ENCODE measurements at regions not wholly inside any gene's neighbourhood (a gene's known extent, or its start where the extent isn't known, plus 50 kb on each side); places are given as distances from the start of the nearest gene placed in this dataset.

GRCh38 chr9:106528158-106528557 is 334.8 kb upstream of the ZNF462 start:
- intact Hi-C loops (cut with DNase I), result no loop called here
- no peak for DNase-seq (ENCODE audit: low spot score)

DNA sequence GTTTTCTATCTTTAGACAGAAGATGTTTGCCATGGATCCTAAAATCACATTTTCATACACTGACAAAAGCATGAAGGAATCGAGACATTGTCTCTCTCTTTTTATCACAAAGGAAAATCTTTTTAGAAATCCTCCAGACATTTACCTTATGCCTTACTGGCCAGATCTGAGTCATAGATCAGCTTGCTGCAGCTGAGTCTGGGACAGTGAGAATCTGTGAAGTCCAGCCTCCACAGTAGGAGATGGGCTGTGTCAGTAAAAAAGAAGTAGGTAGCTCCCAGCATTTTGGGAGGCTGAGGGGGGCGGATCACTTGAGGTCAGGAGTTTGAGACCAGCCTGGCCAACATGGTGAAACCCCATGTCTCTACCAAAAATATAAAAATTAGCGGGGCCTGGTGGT is 333.4 kb upstream of the ZNF462 start:
- intact Hi-C loops (cut with DNase I), result no loop called here
- DNase-seq (ENCODE audit: low spot score), result no peak

DNA sequence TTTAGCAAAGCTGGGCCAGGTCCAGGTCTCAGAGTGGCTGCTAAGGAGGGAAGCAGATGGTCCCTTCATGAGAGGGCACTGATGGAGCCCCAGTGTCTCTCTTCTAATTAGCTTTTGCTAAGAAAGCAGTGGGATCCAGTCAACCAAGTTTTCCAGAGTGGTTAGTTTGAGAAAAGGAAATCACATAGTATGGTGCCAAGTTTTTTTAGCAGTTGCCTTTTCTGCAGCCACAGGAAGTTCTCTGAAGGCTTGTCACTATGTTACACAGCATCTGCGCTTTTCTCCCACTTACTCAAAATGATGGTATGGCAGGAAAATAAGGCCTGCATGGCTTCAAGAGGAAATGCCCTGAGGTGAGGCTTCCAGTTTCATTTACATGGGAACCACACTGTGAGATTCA is 331.5 kb upstream of the ZNF462 start:
- intact Hi-C loops (cut with DNase I), result no loop called here
- no peak for DNase-seq (ENCODE audit: low spot score)

- DNase-seq (ENCODE audit: low spot score), result no peak
- intact Hi-C loops (cut with DNase I), result no loop called here
Observed at GRCh38 chr9:106532306-106533015, 330.5 kb upstream of the ZNF462 start.

DNA sequence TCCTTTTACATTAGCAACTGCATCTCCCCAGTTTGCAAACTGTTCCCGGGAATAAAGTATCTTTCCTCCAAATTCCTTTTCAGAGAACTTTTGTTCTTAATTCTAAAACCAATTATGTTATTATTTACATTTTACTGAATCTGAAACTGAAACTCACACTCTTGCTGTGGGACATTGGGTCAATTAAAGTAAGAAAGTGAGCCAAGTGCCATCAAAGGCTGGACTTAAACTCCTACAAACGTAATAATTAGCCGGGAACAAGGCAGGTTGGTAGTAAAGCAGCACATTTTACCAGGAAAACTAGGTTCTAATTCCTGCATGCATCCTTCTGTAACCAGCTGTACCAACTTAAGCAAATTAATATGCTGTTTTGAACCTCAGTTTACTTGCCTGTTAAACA is 328.2 kb upstream of the ZNF462 start:
- intact Hi-C loops (cut with DNase I), result no loop called here
- no peak for DNase-seq (ENCODE audit: low spot score)

DNA sequence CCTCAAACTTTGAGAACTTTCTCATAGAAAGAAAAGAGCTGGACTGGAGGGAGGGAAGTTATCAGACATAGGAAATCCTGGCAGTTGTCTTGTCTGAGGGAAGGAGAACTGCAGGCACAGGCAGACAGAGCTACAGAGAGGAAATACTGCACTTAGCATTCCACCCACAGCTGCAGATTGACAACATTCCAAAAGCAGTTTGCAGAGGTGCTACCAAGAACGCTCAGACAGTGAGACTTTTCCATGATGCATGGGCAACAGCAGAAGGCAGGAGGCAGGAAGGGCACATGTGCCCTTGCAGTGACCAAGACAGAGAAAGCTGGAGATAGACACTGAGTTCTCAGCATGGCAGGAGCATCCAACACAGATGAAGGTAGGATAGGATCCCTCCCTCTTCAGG is 327.5 kb upstream of the ZNF462 start:
- no peak for DNase-seq (ENCODE audit: low spot score)
- intact Hi-C loops (cut with DNase I), result no loop called here

DNA sequence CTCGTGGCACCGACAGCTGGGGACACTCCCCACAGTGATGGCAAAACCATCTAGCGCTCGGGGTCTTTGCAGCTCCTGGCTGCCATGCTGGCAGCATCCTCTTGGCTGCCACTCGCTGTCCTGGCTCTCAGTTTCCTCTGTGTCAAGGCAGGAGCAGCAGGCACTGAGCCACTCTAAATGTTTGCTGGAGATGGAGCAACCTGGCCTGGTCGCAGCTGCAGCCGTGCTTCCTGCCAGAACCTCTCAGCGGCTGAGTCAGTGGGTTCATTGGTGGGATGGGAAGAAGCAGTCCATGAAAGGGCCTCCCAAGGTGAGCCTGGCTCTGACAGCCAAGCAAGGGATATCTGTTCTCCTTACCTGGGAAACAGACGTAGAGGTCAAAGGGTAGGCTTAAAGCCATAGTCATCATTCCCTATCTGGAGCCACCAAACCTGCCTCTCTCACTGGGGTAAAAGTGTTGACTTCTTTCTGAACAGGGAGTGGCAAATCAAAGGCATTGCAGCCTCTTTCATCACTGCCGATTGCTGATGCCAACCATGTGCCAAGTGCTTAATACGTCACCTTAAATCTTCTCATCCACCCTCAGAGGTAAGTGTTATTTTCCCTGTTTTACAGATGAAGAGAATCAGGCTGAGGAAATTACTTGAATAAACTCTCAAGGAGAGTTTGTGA is 304.8 kb upstream of the ZNF462 start:
- intact Hi-C loops (cut with DNase I), result no loop called here
- DNase-seq (ENCODE audit: low spot score), result peak; percentile 68

DNA sequence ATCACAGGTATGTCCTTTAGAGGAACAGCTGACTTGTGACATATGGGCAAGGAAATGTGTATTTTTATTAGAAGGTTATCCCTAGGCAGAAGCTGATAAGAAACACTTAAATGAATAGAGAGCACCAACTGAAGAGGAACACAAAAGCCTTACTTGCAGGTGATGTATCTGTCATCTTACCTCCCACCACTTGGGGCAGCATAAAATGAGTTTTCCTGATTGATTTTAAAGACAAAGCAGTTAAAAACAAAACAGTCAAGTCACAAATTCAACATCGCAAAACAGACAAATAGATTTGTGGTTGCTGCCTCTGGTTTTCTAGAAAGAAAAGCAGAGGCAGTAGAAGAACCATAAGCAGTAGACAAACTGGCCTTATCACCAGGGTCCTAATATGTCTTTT is 302.4 kb upstream of the ZNF462 start:
- no peak for DNase-seq (ENCODE audit: low spot score)
- intact Hi-C loops (cut with DNase I), result no loop called here

DNA sequence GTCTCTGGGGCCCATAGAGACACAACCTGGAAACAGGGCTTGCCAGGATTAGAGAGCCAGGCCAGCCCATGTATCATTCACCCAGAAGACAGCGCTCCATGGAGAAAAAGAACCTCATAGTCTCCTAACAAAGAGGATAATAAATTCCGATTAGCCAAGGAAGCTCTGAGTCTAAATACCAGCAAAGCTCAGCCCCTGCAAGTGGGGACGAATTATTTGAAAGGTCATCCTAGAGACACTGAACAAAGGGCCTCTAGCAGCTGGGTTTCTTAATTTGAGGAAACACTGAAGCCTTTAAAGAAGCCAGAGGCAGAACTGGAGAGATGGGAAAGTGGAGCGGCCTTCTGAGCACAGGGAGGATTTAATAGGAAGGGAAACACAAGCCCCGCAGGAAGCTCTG is 287.1 kb upstream of the ZNF462 start:
- intact Hi-C loops (cut with DNase I), result no loop called here
- DNase-seq (ENCODE audit: low spot score), result no peak

- intact Hi-C loops (cut with DNase I), result no loop called here
Observed at GRCh38 chr9:106576232-106576760, 286.7 kb upstream of the ZNF462 start.

GRCh38 chr9:106577121-106577520 is 285.8 kb upstream of the ZNF462 start:
- no peak for DNase-seq (ENCODE audit: low spot score)
- intact Hi-C loops (cut with DNase I), result no loop called here

More at GRCh38 chr9:106576232-106576760, 286.7 kb upstream of the ZNF462 start:
- DNase-seq (ENCODE audit: low spot score), result peak; percentile 58

DNA sequence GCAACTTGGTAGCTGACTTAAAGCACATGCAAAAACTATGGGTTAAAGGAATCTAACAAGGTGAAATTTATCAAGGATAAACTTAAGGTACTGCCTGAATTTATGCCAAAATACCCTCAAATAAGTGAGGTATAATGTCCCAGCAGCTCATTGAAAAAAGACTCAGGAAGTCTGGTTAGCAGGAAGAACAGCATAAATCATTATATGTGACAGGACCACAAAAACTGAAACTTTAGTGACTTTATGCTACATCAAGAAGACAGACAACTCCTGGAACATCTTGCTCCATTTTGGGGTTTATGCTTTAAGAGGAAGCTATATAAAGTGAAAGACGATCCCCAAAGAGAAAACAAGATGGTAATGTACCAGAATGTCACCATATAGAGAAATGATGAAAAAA is 282.4 kb upstream of the ZNF462 start:
- no peak for DNase-seq (ENCODE audit: low spot score)
- intact Hi-C loops (cut with DNase I), result no loop called here

DNA sequence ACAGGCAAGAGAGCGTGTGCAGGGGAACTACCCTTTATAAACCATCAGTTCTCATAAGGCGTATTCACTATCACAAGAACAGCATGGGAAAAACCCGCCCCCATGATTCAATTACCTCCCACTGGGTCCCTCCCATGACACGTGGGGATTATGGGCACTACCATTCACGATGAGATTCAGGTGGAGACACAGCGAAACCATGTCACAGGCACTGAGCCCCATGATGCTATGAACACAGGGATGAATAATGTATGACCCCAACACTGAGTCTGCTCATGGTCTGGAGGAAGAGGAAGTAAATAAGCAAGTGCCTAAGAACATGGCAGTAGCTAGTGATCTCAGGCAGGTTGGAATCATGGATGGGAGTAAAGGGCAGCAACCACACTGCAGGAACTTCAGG is 281.0 kb upstream of the ZNF462 start:
- intact Hi-C loops (cut with DNase I), result no loop called here

DNA sequence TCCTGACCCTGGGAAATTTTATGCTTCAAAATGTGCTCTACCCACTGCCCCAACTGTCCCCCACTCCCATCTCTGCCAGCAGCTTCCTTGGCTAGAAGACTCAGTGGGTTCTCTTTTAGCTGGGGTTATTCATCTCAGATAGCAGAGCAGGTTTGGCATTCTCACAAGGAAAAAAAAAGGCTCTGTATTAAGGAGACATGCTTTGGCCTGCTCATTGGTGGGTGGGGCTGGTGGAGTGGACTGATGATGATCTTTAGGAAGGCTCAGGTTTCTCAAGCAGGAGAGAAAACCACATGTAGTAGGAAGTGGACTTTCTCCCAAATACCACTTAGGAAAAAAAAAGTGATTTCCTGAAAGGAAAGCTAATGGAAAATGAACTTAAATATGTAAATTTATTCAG is 279.2 kb upstream of the ZNF462 start:
- no peak for DNase-seq (ENCODE audit: low spot score)
- intact Hi-C loops (cut with DNase I), result no loop called here

More for the DNA sequence above, 281.0 kb upstream of the ZNF462 start:
- DNase-seq (ENCODE audit: low spot score), result no peak

- intact Hi-C loops (cut with DNase I), result no loop called here
Observed at GRCh38 chr9:106587042-106587441, 275.9 kb upstream of the ZNF462 start.

GRCh38 chr9:106588626-106589025 is 274.3 kb upstream of the ZNF462 start:
- DNase-seq (ENCODE audit: low spot score), result no peak
- intact Hi-C loops (cut with DNase I), result no loop called here

More at GRCh38 chr9:106587042-106587441, 275.9 kb upstream of the ZNF462 start:
- no peak for DNase-seq (ENCODE audit: low spot score)

DNA sequence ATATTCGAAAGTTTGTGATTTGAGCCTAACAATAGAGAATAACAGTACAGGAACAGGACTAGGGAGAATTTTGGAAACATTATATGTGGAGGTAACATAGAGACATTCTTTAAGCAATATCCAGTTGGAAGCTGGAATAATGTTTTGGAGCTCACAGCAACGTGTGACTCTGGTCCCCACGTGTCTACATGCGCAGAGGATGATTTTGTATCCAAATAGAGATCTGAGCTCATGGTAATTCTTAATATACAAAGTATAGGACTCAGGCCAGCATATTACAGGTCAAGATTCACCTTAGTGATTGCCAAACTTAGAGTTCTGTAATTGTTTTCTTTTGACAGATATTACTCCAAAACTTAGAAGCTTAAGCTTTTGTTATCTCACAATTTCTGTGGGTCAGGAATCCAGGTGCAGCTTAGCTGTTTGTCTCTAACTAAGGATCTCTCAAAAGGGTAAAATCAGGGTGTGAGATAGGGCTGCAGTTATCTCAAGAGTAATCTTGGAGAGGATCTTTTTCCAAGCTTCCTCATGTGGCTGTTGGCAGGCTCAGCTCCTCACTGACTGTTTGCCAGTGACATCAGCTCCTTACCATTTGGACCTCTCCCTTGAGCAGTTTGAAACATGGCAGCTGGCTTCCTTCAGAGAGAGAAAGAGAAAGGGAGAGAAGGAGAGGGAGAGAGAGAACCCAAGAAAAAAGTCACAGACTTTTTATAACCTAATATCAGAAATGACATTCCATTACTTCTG is 272.0 kb upstream of the ZNF462 start:
- intact Hi-C loops (cut with DNase I), result no loop called here
- DNase-seq (ENCODE audit: low spot score), result no peak

DNA sequence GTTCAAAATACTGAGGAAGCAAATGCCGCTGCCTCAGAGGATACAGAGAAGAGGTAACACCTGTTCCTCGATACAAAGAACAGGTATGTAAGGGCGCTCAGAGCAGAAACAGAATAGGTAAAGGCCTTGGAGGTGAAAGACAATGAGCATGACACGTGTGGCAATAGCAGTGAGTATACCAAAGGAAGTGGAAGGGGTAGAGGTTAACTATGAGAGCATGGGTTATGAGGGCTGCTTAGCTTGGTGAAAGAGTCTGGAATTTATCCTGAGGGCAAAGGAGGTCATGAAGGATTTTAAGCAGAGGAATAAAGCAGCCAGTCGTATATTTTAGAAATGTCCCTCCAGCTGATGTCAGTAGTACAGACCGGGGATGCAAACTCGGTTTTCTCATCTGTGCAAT is 269.8 kb upstream of the ZNF462 start:
- intact Hi-C loops (cut with DNase I), result no loop called here
- DNase-seq (ENCODE audit: low spot score), result no peak

DNA sequence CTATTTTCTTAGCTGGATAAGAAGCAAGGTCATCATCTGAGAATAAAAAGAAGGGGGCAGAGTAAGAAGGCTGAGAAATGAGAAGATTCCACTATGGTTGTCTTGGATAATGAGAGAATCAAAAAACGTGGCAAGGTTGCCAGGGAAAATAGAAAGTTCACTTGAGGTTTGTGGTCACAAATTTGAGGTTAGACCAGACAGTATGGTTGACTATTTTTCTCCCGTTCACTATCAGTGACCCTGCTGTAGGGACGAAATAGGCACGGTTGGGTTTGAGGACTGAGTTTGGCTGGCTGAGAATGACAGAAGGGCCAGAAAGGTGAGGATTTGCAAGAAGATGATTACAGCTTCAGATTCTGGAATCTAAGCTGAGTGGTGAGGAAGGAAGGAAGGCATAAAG is 266.0 kb upstream of the ZNF462 start:
- intact Hi-C loops (cut with DNase I), result no loop called here
- no peak for DNase-seq (ENCODE audit: low spot score)

- intact Hi-C loops (cut with DNase I), result no loop called here
- DNase-seq (ENCODE audit: low spot score), result no peak
Observed at GRCh38 chr9:106600955-106601560, 261.9 kb upstream of the ZNF462 start.
